RWPE1 (cell line): ENCODE measurements at regions not wholly inside any gene's neighbourhood (a gene's known extent, or its start where the extent isn't known, plus 50 kb on each side); places are given as distances from the start of the nearest gene placed in this dataset.

Source experiments
- CTCF ChIA-PET: fragments of 350-600 bp; sonication (Branson Sonifier 250); formaldehyde crosslinking; extraction: SDS; loops from one replicate; lab custom pipeline; 2021; lab: Yijun Ruan, JAX
- POLR2A ChIA-PET: fragments of 400-600 bp; formaldehyde crosslinking; extraction: SDS; loops from one replicate; lab custom pipeline; 2020; ENCODE audit warnings: antibody characterized with exemption; ENCODE audit not compliant: low non-redundant PET; lab: Yijun Ruan, JAX
- DNase-seq: peaks from one replicate; pipeline ENCODE4 v3.0.0; 2012; ENCODE audit warnings: low spot score
- H3K27ac ChIP-seq: fragments of 450-650 bp; 2 replicates; pipeline ENCODE4 v1.5.1; 2017
- TF ChIP-seq, protein P1 (sequence below): fragments of 450-650 bp; conservative IDR thresholded peaks from 2 replicates; pipeline ENCODE4 v1.5.1; 2017; ENCODE audit warnings: low read depth, mild to moderate bottlenecking

DNA sequence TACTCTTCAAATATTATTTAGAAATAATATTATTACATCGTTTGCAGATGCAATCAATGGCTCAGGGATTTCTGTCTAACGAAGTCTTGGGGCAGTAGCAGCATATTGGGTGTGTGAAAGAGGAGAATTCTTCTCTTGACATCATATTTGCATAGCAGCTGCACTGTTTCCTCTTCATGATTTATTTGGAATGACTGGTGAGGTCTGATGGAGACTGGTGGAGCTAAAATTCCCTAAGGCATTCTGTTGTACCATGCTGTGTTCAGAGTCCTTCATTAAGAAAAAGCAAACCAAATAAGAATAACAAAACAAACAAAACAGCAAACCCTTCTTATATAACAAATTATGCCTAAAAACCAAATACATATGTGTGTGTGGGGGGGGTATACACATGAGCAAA lies 177.6 kb downstream of the DIRAS2 start:
- DNase-seq = no peak
- TF ChIP-seq, protein P1, sequence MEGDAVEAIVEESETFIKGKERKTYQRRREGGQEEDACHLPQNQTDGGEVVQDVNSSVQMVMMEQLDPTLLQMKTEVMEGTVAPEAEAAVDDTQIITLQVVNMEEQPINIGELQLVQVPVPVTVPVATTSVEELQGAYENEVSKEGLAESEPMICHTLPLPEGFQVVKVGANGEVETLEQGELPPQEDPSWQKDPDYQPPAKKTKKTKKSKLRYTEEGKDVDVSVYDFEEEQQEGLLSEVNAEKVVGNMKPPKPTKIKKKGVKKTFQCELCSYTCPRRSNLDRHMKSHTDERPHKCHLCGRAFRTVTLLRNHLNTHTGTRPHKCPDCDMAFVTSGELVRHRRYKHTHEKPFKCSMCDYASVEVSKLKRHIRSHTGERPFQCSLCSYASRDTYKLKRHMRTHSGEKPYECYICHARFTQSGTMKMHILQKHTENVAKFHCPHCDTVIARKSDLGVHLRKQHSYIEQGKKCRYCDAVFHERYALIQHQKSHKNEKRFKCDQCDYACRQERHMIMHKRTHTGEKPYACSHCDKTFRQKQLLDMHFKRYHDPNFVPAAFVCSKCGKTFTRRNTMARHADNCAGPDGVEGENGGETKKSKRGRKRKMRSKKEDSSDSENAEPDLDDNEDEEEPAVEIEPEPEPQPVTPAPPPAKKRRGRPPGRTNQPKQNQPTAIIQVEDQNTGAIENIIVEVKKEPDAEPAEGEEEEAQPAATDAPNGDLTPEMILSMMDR = no peak
- no peak overlapping the region for H3K27ac ChIP-seq
- CTCF ChIA-PET = no interaction called here
- POLR2A ChIA-PET = no interaction called here

DNA sequence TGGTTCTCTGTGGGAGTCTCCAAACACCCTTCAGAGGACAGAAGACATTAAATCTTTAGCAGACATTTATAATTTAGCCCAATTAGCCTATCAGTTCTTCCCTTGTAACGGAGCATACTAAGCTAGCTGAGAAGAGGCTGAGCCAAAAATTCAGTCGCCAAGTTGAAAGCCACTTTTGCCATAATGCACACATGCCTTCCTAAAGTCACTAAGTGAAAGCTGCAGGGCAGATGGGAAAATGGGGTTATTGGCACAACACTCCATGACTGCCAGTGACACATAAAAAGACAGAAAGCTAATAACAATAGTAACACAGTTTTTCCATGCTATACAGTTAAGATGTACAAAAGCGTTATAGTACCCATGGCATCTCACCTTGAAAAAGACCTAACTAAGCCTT lies 176.2 kb downstream of the DIRAS2 start:
- CTCF ChIA-PET = interaction anchor here (0.6 kb wide), 1 partner anchor 195 kb away, joined by 3 read pairs; no protein-coding TSS in a partner anchor
- TF ChIP-seq, protein P1 = no peak
- POLR2A ChIA-PET = no interaction called here
- DNase-seq = no peak
- no peak overlapping the region for H3K27ac ChIP-seq

DNA sequence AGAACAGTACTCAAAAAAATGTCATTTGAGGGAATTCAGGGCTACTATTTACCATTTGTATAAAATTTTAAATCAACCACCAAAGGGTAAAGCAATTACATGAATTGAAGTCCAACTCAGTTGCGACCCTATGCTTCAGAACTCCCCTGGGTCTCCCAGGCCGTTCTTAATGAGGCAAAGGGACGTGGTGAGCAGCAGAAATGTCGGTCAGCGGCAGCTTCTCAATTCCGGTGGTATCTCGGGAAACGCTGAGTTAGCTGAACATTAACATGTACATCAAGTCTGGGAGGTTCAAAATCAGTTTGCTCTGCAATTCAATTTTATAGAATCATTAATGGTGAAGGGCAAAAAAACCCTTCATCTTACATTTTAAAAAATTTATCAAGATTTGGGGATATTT lies 173.2 kb downstream of the DIRAS2 start:
- ChIA-PET POLR2A (no interaction called here), CTCF (no interaction called here)
- no peak overlapping the region for H3K27ac ChIP-seq
- TF ChIP-seq, protein P1 = no peak
- DNase-seq = no peak

DNA sequence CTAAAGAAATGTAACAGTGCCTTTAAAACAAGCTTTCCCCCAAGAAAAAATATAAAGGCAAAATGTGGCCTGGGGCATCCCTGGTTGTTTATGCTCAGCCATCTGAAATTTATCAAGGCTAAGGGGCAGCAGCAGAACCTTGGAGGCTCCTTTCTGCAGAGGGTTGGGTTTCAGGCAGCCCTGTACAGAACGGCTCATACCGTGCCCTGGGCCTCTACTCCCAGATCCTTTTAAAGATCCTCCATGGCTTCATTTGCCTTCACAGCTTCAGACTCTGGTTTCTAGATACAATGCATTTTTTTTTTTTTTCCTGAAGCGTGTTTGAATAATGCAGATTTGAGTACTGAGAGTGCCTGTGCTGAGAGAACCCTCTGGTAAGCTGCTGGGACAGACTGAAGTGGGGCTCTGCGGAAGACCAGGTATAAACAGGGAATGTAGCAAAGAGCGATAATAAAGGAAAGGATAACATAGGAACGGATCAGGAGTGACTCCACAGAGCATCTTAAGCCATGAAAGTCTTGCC lies 172.7 kb downstream of the DIRAS2 start:
- POLR2A ChIA-PET = no interaction called here
- DNase-seq = no peak

DNA sequence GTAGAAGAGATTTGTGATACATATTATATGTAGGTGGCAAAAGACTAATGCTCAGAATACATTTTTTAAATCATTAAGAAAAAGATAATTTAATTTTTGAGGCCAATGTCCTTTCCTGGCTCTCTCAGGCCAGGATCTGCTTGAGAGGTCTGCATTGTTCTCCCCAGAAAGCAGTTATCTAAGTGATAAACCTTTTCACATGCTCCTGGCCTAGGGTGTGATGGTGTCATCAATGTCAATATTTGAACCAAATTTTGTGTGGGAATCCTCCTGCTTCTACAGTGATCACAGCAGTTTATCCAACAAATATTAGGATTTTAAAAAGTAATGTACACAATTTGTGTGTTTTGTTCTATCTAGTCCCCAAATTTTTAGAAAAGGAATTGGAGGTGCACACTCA lies 166.6 kb downstream of the DIRAS2 start:
- TF ChIP-seq, protein P1 = no peak
- CTCF ChIA-PET = no interaction called here
- POLR2A ChIA-PET = no interaction called here
- no peak overlapping the region for H3K27ac ChIP-seq
- DNase-seq = no peak

More for the DNA sequence above, 172.7 kb downstream of the DIRAS2 start:
- TF ChIP-seq, protein P1 = no peak
- CTCF ChIA-PET = interaction anchor here (0.6 kb wide), 1 partner anchor 24 kb away, joined by 3 read pairs; no protein-coding TSS in a partner anchor
- no peak overlapping the region for H3K27ac ChIP-seq

DNA sequence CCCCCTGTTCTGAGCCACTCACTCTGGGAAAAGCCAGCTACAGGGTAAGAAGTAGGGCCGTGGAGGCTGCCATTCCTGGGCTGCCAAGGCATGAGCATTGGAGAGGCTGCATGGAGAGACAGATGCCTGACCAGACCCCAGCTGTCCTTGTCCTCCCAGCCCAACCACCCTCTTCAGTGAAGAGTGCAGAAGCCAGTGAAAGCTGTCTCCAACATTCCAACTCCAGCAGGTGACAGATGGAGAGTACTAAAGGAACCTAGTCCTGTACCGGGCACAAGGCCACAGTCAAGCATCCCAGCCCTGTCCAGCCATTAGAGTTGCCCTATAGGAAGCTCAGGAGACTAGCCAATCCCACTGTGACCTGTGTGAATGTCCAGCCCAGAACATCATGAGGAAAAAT lies 165.1 kb downstream of the DIRAS2 start:
- TF ChIP-seq, protein P1 = no peak
- no peak overlapping the region for H3K27ac ChIP-seq
- CTCF ChIA-PET = no interaction called here
- POLR2A ChIA-PET = no interaction called here
- DNase-seq = no peak
